Gastroesophageal sphincter (tissue), 2 donors: ENCODE measurements at regions not wholly inside any gene's neighbourhood (a gene's known extent, or its start where the extent isn't known, plus 50 kb on each side); places are given as distances from the start of the nearest gene placed in this dataset.

Source experiments
- POLR2A ChIP-seq, 2 donors: fragments of 450-650 bp; IDR thresholded peaks; one replicate each; pipeline ENCODE4 v1.6.1; 2017; ENCODE audit warnings: antibody characterized with exemption in 2 of 2, mild to moderate bottlenecking in 2 of 2, moderate library complexity in 1 of 2
- POLR2AphosphoS5 ChIP-seq: sonication (generic); formaldehyde crosslinking; IDR thresholded peaks from one replicate; pipeline ENCODE4 v1.6.1; 2017; ENCODE audit warnings: antibody characterized with exemption

GRCh38 chr7:118737935-118738334, 513.4 kb downstream of the ANKRD7 start:
- TF ChIP-seq POLR2AphosphoS5 (no peak), POLR2A (IDR thresholded peaks at IDR 0.05) (no peak)
